Kidney (tissue), 13 donors: ENCODE measurements at regions not wholly inside any gene's neighbourhood (a gene's known extent, or its start where the extent isn't known, plus 50 kb on each side); places are given as distances from the start of the nearest gene placed in this dataset.

ENCODE experiments used
- DNase-seq, 5 donors: peaks; one replicate each; pipeline ENCODE4 v3.0.0-alpha.2; 2013 to 2020
- FAIRE-seq: peaks from 2 replicates; lab custom pipeline; 2012; peaks lifted over from hg19 to GRCh38; lab: Jason Lieb, UNC
- H3K27ac ChIP-seq, 2 donors: one replicate each; pipeline ENCODE4 v1.7.0; 2013; ENCODE audit warnings: low read depth in 2 of 2, low read length in 2 of 2, inconsistent platforms in 1 of 2
- H3K27me3 ChIP-seq: one replicate; pipeline ENCODE4 v1.7.1; 2013; ENCODE audit warnings: low read length, inconsistent platforms; ENCODE audit not compliant: control insufficient read depth, insufficient read depth
- H3K36me3 ChIP-seq, 3 donors: one replicate each; pipeline versions ENCODE4 v1.7.0 to v1.7.1; 2013; ENCODE audit warnings: low read length in 3 of 3, control low read depth in 1 of 3, inconsistent platforms in 1 of 3; ENCODE audit not compliant: insufficient read depth in 3 of 3, control insufficient read depth in 2 of 3
- H3K4me1 ChIP-seq, 3 donors: one replicate each; pipeline versions ENCODE4 v1.7.0 to v1.7.1; 2013; ENCODE audit warnings: low read length in 3 of 3, inconsistent platforms in 1 of 3, low read depth in 1 of 3; ENCODE audit not compliant: control insufficient read depth in 2 of 3, insufficient read depth in 2 of 3
- H3K4me3 ChIP-seq, 3 donors: one replicate each; pipeline versions ENCODE4 v1.7.0 to v1.8.1; 2013; ENCODE audit warnings: low read length in 3 of 3, control low read depth in 1 of 3, inconsistent platforms in 1 of 3
- H3K9ac ChIP-seq, 3 donors: one replicate each; pipeline versions ENCODE4 v1.7.0 to v1.7.1; 2013; ENCODE audit warnings: low read length in 3 of 3, control low read depth in 1 of 3, inconsistent platforms in 1 of 3
- H3K9me3 ChIP-seq, 3 donors: one replicate each; pipeline versions ENCODE4 v1.7.0 to v1.7.1; 2013; ENCODE audit warnings: low read length in 3 of 3, control low read depth in 1 of 3, inconsistent platforms in 1 of 3; ENCODE audit not compliant: control insufficient read depth in 2 of 3, insufficient read depth in 1 of 3
- CTCF ChIP-seq: IDR thresholded peaks from 3 replicates; pipeline ENCODE4 v1.5.1; 2012; ENCODE audit warnings: mild to moderate bottlenecking, moderate library complexity, borderline replicate concordance; ENCODE audit not compliant: insufficient read depth; ENCODE audit errors: extremely low read depth
- intact Hi-C: fragments of 100-400 bp; cut with DNase I; formaldehyde crosslinking; loops from one replicate; pipeline ENCODE4 v1.11.1; 2022
- donor health status: control.
- donor health status: control.
- donor health status: control.
- donor health status: control.
- donor health status: control.
- donor health status: DM: yes; HTN: yes; CAD: no.
- donor health status: Normal renal cell carcinoma (clear cell type).

- H3K36me3 ChIP-seq, result no peaks in the 10 kb centered on the region
- no peak overlapping the region for H3K9ac ChIP-seq
- peak in 2 of 5 donors; percentile 7 to 58 for DNase-seq
- no peaks in the 10 kb centered on the region for H3K27me3 ChIP-seq
- no peak overlapping the region for H3K4me3 ChIP-seq
- no peaks in the 10 kb centered on the region for H3K9me3 ChIP-seq
- no peak for FAIRE-seq
- H3K27ac ChIP-seq, result no peak overlapping the region
- intact Hi-C loops, result no loop called here
- no peak for TF ChIP-seq CTCF
- H3K4me1 ChIP-seq, result no peaks in the 10 kb centered on the region
Measured at GRCh38 chr6:92371211-92372208, 1047.8 kb downstream of the EPHA7 start.

GRCh38 chr6:92369309-92369708 lies 1050.0 kb downstream of the EPHA7 start:
- FAIRE-seq, result no peak
- Histone ChIP-seq H3K4me3 (no peak overlapping the region), H3K9me3 (no peaks in the 10 kb centered on the region), H3K27me3 (no peaks in the 10 kb centered on the region), H3K27ac (no peak overlapping the region), H3K36me3 (no peaks in the 10 kb centered on the region), H3K9ac (no peak overlapping the region), H3K4me1 (no peaks in the 10 kb centered on the region)
- no peak for DNase-seq
- intact Hi-C loops, result no loop called here
- TF ChIP-seq CTCF, result no peak

- FAIRE-seq (no peak), DNase-seq (peak in 2 of 5 donors; percentile 3 to 15)
- Histone ChIP-seq H3K27me3 (no peaks in the 10 kb centered on the region), H3K36me3 (no peaks in the 10 kb centered on the region), H3K9me3 (no peaks in the 10 kb centered on the region), H3K4me3 (no peak overlapping the region), H3K9ac (no peak overlapping the region), H3K4me1 (no peaks in the 10 kb centered on the region), H3K27ac (no peak overlapping the region)
- intact Hi-C loops, result no loop called here
- no peak for TF ChIP-seq CTCF
Measured at GRCh38 chr6:92364948-92365541, 1054.3 kb downstream of the EPHA7 start.
